Tongue (tissue), 1 donor: ENCODE measurements at regions not wholly inside any gene's neighbourhood (a gene's known extent, or its start where the extent isn't known, plus 50 kb on each side); places are given as distances from the start of the nearest gene placed in this dataset.
"Not testable (repeated sequence)": the region's sequence is repeated elsewhere in the genome, so short reads cannot be mapped to it uniquely, and the experiment has no call there.

Source experiments
- DNase-seq: peaks from one replicate; pipeline ENCODE4 v3.0.0-alpha.2; 2015

DNA sequence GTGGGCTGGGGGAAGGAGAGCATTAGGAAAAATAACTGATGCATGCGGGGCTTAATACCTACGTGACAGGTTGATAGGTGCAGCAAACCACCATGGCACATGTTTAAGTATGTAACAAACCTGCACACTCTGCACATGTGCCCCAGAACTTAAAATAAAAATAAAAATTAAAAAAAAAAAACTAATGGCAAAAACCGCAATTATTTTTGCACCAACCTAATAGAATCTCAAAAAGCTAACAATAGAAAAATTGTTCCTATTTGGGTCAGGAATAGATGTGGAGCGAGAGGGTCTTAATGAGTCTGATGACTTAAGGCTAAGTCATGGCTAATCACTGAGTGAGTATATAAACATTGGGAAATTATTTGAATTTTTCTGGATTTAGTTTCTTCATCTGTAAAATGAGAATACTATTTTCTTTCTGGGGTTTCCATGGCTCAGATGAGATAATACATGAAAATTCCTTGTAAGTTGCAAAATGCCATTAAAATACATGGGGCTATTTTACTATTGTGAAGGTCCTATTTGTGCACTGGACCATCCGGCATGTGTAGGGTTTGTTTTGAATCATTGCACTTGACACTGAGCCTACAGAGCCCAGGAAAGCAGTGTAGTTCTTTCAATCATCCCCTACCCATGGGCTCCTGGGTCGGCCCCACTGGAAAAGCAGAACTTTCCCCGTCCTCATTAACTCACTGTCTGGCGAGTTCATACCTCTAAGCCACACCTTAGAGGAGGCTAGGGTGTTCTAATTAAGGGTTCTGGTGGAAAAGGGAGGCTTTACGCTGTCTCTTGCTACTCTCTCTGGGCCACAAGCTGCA lies 164.1 kb upstream of the NTF3 start:
- DNase-seq: no peak

DNA sequence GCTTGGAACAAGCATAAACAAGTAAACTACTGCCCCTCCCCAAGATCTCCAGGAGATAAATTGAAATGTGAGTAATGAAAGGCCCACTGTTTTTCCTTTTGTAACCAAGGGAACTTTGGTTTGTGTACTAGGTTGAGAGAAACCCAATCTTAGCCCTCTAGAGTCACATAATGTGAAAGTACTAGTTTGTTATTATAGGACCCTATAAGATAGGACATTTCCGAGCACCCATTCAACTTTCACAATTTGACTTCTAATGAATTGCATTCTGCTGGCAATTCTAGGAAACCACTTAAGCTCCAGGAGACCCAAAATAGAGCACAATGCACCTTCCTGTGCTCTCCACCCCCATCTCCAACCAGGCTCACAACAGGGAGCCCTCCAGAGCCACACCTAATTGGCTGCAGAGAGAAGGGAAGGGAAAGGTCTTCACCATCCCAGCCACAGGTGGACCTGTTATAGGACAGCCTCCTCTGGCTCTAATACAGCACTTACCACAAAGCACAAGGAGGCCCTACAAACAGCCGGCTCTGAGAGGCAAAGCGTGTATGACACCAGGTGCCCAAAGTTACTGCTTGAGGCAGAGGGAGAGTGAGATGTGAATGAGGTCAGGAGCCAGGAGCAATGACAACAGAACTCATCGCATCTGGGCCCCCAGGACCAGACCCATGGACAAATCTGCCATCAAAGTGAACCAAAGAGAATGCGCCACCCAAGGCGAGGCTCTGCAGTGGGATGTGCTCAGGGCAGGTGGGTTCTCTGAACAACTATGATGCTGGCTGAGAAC lies 163.3 kb upstream of the NTF3 start:
- no peak for DNase-seq

DNA sequence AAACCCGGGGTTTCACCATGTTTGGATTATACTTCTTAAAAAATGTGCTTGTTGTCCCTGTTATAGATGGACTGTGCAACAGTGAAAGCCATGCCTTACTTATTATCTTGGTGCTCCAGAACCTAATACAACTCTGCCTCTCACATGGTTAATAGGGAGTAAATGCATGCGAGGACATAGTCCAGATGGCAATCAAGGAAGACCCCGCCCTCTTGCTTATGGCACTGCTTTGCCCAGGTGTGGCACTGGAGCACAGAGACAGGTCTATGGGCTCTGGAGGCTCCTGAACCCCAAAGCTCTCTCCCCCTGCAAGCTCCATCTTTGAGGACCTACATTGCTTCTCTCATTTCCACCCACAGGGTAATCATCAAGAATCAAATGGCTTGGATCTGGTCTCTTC lies 162.1 kb upstream of the NTF3 start:
- no peak for DNase-seq

DNA sequence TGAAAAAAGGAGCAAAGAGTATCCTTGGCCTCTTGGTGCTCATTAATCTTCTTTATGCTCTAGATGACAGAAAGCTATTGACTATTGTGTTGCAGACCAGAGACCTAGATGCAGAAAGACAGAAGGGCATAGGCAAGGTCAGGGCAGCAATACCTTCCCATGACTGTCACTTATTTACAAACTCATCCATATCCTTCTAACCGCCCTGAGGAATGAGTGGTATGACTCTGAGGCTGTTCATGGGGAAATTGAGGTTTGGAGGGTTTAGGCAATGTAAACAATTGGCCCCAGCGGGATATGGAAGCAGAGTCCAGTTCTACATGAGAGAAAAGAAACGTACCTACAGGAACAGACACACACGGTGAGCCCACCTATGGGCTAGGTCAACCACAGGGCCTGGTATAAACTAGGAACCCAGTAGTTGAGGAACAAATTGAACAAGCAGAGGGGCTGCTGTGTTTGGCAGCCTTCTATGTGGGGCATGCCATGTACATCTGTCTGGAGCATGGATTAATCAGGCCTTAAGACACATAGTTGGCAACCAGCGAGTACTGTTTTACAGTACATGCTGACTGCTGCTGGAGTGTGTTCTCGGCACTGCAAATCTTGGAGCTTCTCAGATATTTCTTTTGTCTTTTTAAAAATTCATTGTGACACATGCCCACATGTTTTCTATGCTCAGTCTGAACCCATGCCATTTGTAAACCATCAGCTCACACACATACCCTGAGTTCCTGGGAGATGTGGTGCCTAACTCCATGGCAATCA lies 159.7 kb upstream of the NTF3 start:
- peak; percentile 45 for DNase-seq

DNA sequence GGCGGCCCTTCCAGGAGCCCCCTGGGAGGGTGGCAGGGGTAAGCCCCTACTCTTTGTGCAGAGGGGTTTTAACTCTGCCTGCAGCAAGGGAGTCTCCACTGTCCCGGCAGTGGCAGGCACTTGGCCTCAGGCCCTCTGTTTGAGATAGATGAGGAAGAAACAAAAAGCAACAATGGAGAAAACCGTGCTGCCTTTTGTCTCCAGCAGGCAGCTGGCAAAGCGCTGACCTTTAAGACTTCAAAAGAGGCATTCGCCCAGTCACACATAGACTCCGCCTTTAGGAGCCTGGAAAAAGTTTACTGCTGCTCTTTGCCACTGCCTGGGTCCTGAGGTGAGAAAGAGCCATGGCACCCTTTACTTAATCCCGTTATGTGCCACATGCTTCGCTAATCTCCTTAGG lies 158.2 kb upstream of the NTF3 start:
- no peak for DNase-seq

DNA sequence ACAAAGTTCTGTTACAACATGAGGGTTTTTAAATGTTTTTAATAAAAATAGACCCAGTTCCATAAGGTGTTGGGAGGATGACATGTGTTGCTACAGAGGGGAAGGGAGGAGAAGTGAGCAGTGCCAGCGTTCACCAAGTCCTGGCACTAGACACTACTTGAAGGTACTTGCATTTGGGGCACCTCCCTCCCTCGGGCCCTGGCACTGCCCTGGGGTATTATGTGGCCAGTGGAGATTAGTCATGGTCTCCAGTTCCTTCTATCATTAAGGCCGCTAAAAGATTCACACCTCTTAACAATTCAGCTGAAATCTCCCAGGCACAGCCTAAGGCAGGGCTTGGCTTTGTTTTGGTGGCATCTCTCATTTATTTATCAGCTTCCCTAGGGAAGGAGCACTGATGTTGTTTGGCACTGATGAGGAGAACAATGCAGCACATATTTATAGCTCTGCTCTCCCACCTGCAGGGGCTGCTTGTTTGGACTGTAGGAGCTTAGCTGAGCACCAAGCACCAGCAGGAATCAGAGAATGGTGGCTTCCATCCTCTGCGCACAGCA lies 155.5 kb upstream of the NTF3 start:
- DNase-seq: no peak

DNA sequence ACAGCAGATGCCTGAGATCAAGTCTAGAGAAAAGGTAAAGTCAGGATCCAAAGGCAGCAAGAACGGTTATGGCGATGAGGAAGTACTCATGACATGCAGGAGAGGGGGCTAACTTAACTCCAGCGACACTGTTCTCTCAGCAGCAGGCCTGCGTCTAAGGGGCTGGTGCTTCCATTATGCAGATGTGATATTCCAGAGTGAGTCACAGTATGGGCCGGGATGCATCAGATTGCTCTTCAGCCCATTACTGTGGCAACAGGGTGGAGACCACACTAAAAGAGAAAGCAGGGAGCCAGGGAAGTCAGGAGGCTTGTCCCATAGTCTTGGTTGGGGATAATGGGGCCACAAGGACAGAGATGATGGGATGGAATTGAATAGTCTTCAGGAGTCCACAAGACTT lies 151.8 kb upstream of the NTF3 start:
- no peak for DNase-seq

DNA sequence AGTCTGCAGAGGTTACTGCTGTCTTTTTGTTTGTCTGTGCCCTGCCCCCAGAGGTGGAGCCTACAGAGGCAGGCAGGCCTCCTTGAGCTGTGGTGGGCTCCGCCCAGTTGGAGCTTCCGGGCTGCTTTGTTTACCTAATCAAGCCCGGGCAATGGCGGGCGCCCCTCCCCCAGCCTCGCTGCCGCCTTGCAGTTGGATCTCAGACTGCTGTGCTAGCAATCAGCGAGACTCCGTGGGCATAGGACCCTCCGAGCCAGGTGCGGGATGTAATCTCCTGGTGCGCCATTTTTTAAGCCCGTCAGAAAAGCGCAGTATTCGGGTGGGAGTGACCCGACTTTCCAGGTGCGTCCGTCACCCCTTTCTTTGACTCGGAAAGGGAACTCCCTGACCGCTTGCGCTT lies 141.5 kb upstream of the NTF3 start:
- DNase-seq: not testable (repeated sequence)

DNA sequence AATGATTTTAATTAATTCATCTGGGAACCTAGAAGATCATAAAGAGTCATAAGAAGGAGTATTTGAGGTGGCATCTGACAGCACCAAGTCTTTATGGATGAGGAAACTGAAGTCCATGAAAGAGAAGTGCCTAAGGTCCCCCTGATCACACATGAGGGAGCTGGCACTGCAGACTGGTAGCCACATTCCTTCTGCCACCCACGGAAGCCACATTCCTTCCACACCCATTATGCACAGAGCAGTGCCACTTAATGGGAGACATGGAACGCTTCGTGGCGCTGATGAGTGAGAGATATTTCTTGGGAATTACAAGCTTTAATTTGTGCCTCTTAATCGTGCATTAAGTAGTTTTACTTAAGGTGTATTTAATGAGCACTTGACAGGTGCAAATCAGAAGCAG lies 139.3 kb upstream of the NTF3 start:
- DNase-seq: no peak

DNA sequence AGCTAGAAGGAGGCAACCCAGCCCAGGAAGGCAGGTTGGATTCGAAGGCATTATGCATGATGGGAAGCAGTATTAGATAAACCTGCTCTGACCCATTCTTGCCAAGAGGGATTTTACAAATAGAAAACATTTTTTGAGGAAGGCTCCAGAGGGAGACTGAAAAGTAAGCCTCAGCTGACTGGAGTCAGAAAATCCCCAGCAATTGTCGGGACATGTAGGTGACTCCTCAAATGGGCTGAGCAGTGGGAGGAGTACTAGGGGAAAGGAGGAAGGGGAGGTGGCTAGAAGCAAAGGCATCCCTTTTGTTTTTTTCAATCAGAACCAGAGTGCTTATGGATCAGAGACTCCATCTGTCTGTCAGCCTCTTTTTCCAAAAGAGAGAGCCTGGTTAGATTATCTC lies 138.1 kb upstream of the NTF3 start:
- DNase-seq: no peak

DNA sequence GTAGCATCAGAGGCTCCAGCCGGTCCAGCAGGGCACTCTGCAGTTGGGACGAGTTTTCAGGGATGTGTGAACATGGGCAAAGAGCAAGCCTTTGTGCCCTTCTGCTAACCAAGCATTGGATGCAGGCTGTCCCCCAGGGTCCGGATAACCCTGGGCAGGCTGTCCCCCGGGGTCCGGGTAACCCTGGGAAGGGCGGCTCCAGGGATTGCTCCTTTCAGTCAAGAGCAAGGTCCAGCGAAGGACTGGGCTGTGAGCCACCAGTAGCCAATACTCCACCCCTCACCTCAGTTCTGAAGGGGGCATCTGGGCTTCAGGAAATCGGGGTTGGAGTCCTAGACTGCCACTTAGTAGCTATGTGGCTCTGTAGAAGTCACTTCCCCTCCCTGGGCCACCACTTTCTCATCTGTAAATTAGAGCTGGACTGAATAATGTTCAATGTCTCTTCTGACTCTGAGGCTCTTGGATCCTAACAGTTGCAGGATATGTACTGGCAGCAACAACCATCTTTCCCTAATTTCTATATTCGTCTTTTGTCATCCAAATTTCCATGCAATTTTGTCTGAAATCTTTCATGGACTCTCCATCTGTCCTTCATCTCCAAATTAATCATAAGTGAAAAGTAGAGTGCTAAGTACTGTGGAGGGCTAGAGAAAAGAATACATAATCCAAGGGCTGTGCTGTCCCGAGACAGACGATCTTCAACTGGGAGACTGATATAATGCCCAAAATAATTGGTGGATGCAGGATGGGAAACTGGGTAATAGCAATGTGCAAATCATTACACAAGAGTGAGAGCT lies 137.4 kb upstream of the NTF3 start:
- DNase-seq: no peak

DNA sequence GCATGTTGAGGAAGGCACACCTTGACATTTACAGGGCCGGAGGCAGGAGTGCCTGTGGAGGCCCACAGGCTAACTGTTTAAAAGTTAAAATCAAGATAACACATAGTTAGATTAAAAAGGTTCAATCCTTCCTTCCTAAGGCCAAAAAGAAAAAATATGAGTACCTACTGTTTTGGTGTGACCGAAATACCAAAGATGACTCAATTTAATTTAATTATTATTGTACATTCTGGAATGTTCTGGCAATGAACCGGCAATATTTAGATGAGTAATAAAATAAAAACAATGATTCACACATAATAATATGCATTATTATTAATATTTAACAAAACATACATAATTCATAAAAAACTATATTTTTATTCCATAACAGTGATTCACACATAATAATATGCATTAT lies 136.8 kb upstream of the NTF3 start:
- DNase-seq: no peak

DNA sequence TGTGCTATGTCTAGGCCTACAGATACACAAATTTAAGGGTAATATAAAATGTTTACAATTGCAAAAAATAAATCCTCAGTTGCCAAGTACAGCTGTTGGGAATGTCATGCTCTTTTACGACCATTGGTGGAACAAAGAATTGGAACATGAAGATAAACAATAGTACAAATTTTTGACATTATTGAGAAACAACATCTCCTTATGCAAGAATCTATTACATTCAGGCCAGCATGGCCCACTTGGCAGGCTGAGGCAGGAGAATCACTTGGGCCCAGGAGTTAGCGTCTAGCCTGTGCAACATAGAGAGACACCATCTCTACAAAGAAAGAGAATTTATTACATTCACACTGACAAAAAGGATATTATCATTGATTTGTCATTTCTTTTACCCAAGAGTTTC lies 135.9 kb upstream of the NTF3 start:
- peak; percentile 26 for DNase-seq

DNA sequence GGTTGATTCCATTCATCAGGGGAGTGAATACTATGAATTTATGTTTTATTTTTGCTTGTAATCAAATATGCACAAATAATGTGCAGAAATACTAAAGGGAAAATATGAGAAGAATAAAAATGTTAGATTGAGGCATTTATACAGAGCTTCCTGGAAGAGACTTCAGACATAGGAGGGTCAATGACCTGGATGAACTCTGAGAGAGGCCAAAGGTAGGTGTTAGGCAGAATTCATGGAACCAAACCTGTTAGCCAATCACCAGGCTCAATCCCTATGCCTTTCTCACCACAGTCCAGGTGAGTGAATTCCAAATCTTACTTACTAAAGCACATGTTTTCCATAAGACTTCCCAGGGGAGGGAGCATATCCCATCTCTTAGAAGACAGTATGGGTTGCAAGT lies 130.4 kb upstream of the NTF3 start:
- DNase-seq: no peak

DNA sequence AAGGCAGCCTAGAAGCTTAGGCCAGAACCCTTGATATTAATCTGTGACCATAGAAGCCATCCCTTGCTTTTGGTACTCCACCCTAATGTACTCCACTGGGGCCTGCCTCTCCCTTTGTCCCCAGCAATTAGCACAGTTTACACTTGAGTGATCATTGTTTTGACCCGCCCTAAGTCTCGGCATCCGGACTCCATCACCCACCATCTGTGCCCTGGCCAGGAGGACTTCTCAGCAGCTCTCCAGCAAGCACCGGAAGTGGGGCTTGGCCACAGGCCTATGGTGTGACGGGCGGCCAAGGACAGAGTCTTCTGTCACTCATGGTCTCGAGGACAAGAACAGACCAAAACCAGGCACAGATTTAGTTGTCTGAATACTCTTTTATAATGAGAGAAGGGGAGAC lies 126.5 kb upstream of the NTF3 start:
- DNase-seq: no peak

DNA sequence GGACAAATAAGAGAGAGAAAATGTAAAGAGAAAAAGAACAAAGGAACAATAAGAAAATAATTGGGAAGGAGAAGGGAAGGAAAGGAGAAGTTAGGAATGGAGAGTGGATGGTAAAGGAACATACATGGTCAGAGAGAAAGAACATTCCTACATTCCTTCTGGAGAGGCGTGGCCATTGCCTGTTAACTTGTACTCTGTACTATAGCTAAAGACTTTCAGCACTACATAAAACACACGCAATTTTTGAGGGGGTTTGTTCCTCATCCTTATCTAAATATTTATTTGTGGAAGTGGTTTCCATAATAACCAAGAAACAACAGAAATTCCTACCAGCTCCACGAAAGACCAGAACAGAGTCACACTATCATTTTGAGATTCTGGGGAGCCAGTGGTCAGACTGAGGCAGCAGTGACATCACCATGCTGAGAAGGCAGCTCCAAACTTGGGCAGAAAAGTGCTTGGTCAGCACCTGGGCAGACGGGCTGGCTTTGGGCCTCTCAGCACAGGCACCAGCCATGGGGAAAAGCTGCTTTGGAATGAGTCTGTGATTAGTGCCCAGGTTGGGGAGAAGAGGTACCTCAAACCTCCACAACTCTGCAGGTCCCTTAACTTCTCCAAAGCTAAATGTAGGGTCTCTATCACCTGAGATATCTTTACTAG lies 125.9 kb upstream of the NTF3 start:
- DNase-seq: no peak

DNA sequence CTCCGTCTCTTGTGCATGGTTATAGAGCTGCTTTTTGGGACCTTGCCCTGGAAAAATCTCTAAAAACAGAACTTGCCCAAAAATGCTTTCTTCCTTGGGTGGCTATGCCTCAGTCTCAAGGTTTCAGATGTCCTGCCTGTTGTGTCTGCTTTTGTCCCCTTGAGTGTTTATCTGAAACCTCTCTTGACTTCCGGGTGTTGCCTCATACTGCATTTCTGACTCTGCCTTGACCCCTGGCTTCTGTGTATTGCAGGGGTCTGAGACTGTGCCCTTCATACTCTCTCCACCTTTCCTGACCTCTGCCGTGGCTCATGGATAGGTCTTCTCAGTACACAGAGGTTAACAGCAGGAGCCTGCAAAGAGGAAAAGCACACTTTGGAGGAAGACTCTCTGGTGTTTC lies 124.8 kb upstream of the NTF3 start:
- no peak for DNase-seq

DNA sequence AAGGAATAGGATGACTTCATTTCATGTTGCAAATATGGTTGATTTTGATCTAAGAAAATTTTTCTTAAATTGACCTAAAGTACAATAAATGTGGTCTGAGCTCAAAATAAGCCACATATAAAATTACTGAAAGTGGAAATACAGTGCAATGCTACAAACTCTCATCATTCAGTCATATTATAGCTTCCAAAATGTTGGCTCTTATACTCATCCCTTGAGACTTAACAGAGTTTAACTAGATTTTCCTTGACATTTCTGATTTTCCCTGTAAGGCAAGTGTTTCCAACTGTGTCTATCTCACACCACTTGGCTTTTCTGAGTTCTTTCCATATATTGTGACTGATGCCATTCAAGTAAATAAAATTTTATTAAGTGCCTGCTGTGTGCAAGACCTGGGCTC lies 123.7 kb upstream of the NTF3 start:
- peak; percentile 65 for DNase-seq

DNA sequence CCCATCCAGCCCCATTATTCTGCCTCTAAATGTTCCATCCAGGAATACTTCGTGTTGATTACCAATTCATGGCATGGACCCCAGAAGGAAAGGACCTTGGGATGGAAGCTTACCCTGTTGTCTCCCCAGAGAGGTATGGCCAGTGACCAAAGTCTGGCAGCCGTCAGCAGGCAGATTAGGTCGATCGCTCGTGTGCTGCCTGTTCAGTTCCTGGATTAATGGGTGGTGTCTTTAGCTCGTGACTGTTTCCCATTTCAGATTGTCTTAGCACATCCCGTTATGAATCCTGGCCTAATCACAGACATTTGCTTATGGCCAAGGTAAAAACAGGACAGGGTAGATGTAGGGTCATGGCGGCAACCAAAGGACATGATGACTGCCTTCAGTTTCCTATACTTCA lies 122.9 kb upstream of the NTF3 start:
- DNase-seq: no peak

DNA sequence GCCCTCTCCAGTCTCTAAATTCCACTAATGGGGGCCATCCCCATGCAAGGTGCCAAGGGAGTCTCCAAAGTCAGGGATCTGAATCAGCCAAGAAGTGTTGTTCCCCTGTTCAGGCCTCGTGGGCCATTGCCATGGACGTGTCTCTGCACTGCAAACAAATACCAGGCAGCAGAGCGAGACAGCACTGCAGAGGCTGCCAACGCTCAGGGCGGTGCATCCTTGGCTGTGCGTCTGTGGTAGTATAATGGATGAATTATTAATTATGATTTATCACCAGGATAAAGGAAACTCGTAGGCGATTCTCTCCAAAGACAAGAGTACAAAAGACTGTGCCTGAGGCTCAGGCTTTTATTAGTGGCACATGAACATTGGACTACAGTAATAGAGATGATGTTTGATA lies 122.3 kb upstream of the NTF3 start:
- DNase-seq: peak; percentile 20

DNA sequence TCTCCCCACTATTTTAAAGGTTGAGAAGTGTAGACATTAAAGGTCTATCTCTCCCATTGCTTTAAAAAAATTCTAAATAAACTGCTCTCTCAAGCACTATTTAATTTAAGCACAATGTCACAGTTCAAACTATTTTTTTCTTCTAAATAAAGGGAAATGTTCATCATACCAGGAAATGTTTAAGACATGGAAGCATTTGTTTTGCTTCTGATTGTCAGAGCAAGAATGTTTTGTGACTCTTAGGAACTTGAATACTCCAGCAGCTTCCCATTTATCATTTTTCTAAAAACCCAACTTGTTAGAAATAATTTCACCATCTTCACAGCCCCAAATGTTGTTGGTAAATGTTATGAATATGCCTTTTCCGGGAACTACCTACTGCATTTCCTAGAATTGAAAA lies 121.8 kb upstream of the NTF3 start:
- DNase-seq: no peak
